IPS DF 4.7 (cell line): ENCODE measurements at regions not wholly inside any gene's neighbourhood (a gene's known extent, or its start where the extent isn't known, plus 50 kb on each side); places are given as distances from the start of the nearest gene placed in this dataset.

Experiments used
- DNase-seq: peaks from one replicate; pipeline ENCODE4 v3.0.0-alpha.2; 2013; ENCODE audit warnings: low spot score; ENCODE audit errors: extremely low read depth

GRCh38 chr7:68417002-68417401 is 1181.3 kb upstream of the AUTS2 start:
- no peak for DNase-seq

DNA sequence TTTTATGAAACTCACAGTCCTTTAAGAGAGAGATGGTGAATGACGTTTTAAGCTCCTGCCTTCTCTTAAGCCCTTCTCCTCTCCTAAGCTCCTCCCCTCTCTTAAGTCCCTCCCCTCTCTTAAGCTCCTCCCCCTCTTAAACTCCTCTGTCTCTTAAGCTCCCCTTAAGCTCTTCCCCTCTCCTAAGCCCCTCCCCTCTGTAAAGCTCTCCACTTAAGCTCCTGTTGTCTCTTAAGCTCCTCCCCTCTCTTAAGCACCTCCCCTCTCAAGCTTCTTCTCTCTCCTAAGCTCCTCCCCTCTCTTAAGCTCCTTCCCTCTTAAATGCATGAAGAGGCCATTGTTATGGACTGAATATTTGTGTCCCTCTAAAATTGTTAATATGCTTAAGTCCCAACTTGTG is 1180.6 kb upstream of the AUTS2 start:
- DNase-seq = no peak

DNA sequence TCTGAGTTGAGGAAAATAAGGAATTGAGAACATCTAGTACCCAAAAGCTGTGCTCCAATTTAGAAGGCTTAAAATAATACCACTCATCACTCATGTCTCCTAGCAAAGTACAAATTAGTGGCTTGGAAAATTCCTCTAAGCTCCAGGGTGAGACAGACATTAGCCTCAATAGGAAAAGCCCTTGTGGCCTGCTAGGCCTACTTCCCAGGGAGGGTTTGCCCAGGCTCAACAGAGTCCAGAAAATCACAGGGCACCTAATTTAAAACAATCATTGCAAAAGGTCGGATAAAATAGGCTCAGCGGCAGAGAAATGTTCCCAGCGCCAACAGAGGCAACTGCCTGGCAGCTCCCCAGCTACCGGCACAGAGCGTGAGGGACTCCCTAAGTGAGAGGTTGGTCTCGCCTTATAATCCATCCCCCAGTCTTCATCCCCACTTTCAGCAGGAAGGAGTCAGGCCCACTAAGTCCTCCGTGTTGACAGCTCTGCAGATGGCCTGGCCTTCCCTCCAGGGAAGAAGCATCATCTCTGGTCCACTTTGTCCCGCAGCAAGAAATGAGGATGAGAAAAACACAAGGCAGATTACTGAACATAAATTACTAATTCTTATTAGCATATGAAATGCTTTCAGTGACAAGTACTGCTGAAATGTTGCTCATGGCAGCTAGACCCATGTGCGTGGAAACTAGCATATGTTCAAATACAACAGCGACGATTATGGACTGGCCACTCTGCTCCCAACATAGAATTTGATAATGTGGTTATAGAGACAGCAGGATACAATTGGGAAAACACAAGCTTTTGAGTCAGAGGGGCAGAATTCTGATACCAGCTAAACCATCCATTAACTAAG is 1177.7 kb upstream of the AUTS2 start:
- no peak for DNase-seq

DNA sequence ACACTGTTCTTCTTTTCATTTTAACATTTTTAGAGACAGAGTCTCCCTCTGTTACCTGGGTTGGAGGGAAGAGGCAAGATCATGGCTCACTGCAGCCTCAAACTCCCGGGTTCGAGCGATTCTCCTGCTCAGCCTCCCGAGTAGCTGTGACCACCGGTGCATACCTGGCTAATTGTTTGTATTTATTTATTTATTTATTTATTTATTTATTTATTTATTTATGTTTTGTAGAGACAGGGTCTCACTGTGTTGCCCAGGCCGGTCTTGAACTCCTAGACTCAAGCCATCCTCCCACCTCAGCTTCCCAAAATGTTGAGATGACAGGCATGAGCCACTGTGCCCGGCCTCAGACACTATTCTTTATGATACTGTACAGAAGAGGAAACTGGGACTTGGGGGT is 1176.6 kb upstream of the AUTS2 start:
- no peak for DNase-seq

DNA sequence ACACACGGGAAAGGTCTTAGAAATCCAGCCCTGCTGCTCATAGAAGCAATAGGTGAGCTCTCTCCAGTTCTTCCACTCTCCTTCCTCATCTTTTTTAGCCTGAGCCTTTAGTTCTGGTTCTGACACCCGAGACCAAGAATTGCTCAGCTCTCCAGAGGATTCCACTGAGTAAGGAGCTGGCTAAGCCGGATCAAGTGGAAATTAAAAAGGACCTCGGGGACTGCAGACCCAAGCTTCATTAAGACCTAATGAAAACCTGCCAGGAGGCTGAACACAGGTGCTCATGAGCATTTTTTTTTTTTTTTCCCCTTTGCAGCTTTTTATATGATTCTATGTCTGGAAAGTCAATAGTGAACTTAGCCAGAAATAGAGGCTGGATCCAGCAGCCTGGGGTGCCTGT is 1176.0 kb upstream of the AUTS2 start:
- no peak for DNase-seq

DNA sequence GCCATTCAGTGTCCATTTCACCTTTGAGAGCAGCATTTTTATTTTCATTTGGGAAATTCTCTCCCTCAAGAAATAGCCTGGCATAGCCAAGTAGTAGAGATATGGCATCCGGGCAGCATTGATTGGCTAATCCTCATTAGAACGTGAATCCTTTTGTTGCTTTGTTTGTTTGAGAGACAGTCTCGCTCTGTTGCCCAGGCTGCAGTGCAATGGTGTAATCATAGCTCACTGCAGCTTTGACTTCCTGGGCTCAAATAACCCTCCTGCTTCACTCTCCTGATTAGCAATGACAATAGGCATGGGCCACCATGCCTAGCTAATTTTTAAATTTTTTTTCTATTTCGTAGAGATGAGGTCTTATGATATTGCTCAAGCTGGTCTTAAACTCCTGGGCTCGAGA is 1174.9 kb upstream of the AUTS2 start:
- no peak for DNase-seq

DNA sequence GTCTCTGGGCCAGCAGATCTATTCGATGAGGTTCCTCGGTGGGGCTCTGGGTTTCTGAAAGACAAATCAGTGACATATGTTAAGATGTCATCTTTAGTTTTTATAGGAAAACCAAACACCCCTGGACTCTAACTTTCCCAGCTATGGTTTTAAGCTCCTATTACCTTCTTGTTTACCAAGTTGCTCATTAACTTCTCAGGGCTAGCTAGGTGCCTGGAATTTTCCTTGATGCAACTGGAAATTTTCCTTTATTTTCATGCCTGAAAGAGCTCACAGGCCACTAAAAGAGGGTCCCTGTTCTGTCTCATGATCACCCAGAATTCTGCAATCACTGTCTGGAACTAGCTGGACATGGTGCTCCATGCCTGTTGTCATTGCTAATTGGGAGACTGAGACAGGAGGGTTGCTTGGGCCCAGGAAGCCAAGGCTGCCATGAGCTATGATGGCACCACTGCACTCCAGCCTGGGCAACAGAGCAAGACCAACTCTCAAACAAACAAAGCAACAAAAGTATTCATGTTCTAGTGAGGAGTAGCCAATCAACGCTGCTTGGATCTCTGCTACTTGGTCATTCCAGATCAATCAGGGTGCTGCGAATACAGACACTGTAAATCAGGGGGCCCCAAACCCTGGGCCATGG is 1173.5 kb upstream of the AUTS2 start:
- DNase-seq = no peak

- DNase-seq = no peak
Measured at GRCh38 chr7:68425377-68425776, 1172.9 kb upstream of the AUTS2 start.

DNA sequence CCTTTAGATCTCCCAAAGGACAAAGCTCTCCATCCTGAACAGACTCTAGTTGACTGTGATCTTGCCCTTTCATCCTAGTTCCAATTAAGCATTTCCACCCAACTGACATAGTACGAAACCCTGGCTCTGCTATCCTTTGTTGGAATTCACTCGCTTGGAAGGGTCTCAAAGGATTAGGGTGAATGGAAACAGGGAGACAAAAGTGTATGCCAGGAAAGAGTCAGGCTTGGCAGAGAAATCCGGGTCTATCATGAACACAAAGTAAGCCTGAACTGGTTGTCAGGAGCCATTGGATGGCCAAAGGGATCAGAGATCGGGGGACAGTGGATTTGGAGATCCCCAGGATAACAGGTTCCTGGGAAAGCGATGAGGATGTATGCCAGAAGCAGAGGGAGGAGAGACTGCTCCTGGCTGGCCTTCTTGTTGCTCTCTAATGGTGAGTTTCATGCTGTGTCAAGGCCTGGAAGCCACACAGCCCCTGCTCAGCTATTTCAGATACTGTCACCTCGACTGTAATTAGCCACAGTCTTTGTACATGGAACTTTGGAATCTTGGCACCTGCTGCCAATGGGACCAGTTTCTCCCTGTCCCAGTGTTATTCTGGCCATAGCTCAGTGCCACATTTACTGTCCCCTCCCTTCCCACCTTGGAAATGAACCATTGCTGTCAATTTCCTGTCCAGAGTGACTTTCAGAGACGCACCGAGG is 1168.7 kb upstream of the AUTS2 start:
- DNase-seq = no peak

- no peak for DNase-seq
Measured at GRCh38 chr7:68432585-68432984, 1165.7 kb upstream of the AUTS2 start.

DNA sequence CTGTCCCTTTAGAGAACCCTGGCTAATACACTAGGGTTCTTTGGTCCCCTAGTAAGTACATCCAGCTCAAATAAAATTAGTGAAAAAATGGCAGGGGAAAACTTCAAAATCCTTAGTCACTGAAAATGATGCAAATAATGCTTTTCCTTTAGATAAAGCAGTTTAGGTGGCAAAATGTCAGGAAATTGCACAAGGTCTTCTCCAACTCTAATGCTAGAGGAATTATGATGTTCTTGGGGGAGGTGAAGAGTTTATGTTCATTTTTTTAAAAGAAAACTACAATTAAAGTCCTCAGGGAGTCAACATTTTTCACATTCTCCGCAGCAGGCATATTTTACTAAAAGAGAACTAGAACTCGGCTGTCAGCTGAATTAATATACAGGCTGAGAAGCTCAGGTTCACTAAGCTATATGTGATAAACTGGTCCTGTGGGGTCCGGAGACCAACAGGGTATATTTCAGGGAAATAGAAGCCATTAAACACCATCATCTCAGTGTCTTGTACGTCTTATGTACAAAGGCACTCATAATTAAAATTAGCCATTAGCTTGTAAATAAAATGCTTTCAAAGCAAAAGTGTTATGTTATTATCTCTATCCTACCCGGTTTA is 1164.7 kb upstream of the AUTS2 start:
- no peak for DNase-seq

DNA sequence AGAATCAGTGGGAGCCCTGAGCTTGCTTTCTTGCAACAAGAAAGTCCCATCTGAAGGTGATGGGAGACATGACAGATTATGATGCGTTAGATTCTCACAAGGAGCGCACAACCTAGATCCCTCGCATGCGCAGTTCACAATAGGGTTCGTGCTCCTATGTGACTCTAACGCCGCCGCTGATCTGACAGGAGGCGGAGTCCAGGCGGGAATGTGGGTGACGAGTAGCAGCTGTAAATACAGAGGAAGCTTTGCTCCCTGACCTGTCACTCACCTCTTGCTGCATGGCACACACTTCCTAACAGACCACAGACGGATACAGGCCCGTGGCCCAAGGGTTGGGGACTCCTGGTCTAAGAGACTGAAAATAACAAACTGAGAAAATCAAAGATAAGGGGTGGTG is 1163.4 kb upstream of the AUTS2 start:
- DNase-seq = no peak

GRCh38 chr7:68438016-68438415 is 1160.3 kb upstream of the AUTS2 start:
- DNase-seq = no peak

DNA sequence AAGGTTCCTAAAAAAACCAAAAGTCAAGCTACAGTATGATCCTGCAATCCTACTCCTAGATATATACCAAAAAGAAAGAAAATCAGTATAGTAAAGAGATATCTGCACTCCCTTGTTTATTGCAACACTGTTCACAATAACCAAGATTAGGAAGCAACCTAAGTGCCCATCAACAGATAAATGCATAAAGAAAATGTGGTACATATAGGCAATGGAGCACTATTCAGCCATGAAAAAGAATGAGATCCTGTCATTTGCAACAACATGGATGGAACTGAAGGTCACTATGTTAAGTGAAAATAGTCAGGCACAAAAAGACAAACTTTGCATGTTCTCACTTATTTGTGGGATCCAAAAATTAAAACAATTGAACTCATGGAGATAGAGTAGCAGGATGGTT is 1159.5 kb upstream of the AUTS2 start:
- no peak for DNase-seq

- no peak for DNase-seq
Measured at GRCh38 chr7:68439897-68440296, 1158.4 kb upstream of the AUTS2 start.

DNA sequence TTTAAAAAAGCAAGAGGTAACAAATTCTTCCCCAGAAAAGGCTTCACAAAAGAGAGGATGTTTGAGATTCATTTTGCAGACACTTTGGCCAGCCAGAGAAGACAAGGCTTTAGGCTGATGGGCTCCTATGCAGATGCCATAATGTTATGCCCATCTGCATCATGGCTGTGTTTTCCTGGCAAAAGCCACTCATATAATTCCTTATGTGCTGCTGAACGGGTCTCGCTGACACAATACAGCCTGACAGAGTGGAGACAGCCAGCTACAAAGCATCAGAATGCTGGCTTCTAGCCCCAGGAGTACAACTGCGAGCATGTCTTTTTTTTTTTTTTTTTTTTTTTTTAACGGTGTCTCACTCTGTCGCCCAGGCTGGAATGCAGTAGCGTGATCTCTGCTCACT is 1157.4 kb upstream of the AUTS2 start:
- DNase-seq = no peak

DNA sequence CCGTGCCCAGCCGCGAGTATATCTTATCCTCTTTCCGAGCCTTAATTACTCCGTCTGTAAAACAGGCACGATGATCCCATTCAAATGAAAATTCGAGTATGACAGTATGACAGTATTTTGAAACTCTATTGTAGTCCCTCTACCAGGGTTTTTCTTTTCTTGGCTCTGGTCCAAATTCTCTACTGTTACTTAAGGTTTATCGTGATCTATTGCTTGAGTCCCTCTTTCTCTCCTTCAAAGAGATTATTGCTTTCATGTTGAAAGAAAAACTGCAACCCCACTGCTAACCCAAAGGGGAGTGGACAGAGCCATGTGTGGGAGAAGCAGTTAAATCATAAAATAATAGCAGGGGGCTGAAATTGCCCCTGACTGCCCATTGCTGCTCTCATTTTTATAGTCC is 1156.6 kb upstream of the AUTS2 start:
- DNase-seq = no peak

GRCh38 chr7:68442931-68443631 is 1155.2 kb upstream of the AUTS2 start:
- DNase-seq = no peak

DNA sequence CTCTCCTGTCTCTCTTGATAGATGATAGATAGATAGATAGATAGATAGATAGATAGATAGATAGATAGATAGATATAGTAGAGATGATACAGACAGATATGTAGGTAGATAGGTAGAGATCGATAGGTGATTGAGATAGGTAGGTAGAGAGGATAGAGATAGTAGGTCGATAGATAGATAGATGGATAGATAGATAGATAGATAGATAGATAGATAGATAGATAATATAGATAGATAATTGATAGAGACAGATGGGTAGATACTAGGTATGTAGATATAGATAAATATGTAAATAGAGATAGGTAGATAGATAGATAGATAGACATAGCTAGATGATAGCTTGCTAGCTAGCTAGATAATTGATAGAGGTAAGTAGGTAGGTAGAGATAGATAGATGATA is 1154.2 kb upstream of the AUTS2 start:
- no peak for DNase-seq

DNA sequence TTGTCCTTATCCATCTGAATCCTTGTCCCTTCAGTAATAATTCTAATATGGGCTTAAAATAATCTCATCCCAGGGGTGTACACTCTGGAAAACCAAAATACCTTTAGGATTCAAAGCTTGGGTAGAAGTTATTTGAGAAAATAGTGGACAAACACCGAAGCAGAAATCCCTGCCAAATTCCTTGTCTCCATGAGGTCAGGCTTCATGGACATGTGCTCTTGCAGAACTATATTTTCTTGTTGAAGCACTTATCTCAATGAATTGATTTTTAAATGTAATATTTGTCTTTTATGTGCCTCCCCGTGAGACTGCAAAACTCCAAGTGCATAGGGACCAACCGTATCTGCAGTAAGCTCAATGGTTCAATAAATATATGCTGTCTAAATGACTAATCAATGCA is 1153.3 kb upstream of the AUTS2 start:
- no peak for DNase-seq

GRCh38 chr7:68446183-68446582 is 1152.1 kb upstream of the AUTS2 start:
- DNase-seq = no peak
